Mesodermal cell (in vitro differentiated cells): ENCODE measurements at regions not wholly inside any gene's neighbourhood (a gene's known extent, or its start where the extent isn't known, plus 50 kb on each side); places are given as distances from the start of the nearest gene placed in this dataset.

Experiments
- H3K27ac ChIP-seq: 2 replicates; pipeline ENCODE4 v1.7.0; 2013; ENCODE audit warnings: mild to moderate bottlenecking, low read depth, low read length, moderate library complexity; ENCODE audit not compliant: severe bottlenecking
- H3K36me3 ChIP-seq: 2 replicates; pipeline ENCODE4 v1.7.1; 2013; ENCODE audit warnings: mild to moderate bottlenecking, low read length, moderate library complexity; ENCODE audit not compliant: control insufficient read depth, insufficient read depth
- H3K4me1 ChIP-seq: one replicate; pipeline ENCODE4 v1.7.1; 2013; ENCODE audit warnings: mild to moderate bottlenecking, low read length; ENCODE audit not compliant: insufficient read depth, control insufficient read depth, poor library complexity, severe bottlenecking
- H3K4me3 ChIP-seq: 2 replicates; pipeline ENCODE4 v1.7.0; 2013; ENCODE audit warnings: low read length, control low read depth, mild to moderate bottlenecking; ENCODE audit not compliant: insufficient read depth, poor library complexity, severe bottlenecking; ENCODE audit errors: extremely low read depth
- H3K9me3 ChIP-seq: 2 replicates; pipeline ENCODE4 v1.7.1; 2013; ENCODE audit warnings: mild to moderate bottlenecking, low read length, moderate library complexity; ENCODE audit not compliant: control insufficient read depth
- WGBS, 2 experiments: methylation state at CpG; one replicate each; pipeline ENCODE4 v1.1.5; 2013; ENCODE audit warnings: missing lambda C conversion rate in 2 of 2; ENCODE audit not compliant: insufficient coverage in 2 of 2; 5-methylcytosine and 5-hydroxymethylcytosine counted together

- peaks cover 6% of the 10 kb centered on the region for H3K4me1 ChIP-seq
- H3K4me3 ChIP-seq = no peak overlapping the region
- peaks cover 8% of the 10 kb centered on the region for H3K9me3 ChIP-seq
- no peak overlapping the region for H3K27ac ChIP-seq
- WGBS, 2 experiments = 88% methylated on average over 1 of the region's 4 CpGs; no CpG with 5 or more reads in 1 of the 2 experiments
- no peaks in the 10 kb centered on the region for H3K36me3 ChIP-seq
These were observed 212.6 kb downstream of the LACC1 start for GRCh38 chr13:44092078-44092970.

- Histone ChIP-seq H3K36me3 (no peaks in the 10 kb centered on the region), H3K4me1 (peaks cover 6% of the 10 kb centered on the region), H3K4me3 (no peak overlapping the region), H3K27ac (peak overlapping the region; percentile 70), H3K9me3 (peaks cover 8% of the 10 kb centered on the region)
- WGBS, 2 experiments = 83 to 100% methylated on average over 2 of the region's 4 CpGs
These were observed 214.2 kb downstream of the LACC1 start for GRCh38 chr13:44093607-44094564.

- peak overlapping the region; percentile 1 for H3K27ac ChIP-seq
- H3K4me1 ChIP-seq = peaks cover 6% of the 10 kb centered on the region
- no peaks in the 10 kb centered on the region for H3K36me3 ChIP-seq
- H3K4me3 ChIP-seq = no peak overlapping the region
- peaks cover 10% of the 10 kb centered on the region for H3K9me3 ChIP-seq
These were observed 217.2 kb downstream of the LACC1 start for GRCh38 chr13:44096901-44097300.

- Histone ChIP-seq H3K27ac (no peak overlapping the region), H3K36me3 (no peaks in the 10 kb centered on the region), H3K4me1 (peaks cover 6% of the 10 kb centered on the region), H3K9me3 (peaks cover 18% of the 10 kb centered on the region), H3K4me3 (no peak overlapping the region)
- WGBS, 2 experiments = 100% methylated on average over 1 of the region's 2 CpGs
These were observed 218.9 kb downstream of the LACC1 start for GRCh38 chr13:44098559-44098958.

GRCh38 chr13:44101347-44102083 lies 221.8 kb downstream of the LACC1 start:
- Histone ChIP-seq H3K4me1 (peaks cover 6% of the 10 kb centered on the region), H3K27ac (no peak overlapping the region), H3K36me3 (no peaks in the 10 kb centered on the region), H3K4me3 (no peak overlapping the region), H3K9me3 (peaks cover 22% of the 10 kb centered on the region)
- 100% methylated on average over 1 of the region's 2 CpGs; no CpG with 5 or more reads in 1 of the 2 experiments for WGBS, 2 experiments

GRCh38 chr13:44103429-44104196 lies 223.9 kb downstream of the LACC1 start:
- 97% methylated on average over 6 to 7 of the region's 10 CpGs for WGBS, 2 experiments
- H3K4me1 ChIP-seq = no peaks in the 10 kb centered on the region
- H3K9me3 ChIP-seq = peaks cover 22% of the 10 kb centered on the region
- H3K36me3 ChIP-seq = no peaks in the 10 kb centered on the region
- H3K27ac ChIP-seq = no peak overlapping the region
- no peak overlapping the region for H3K4me3 ChIP-seq

GRCh38 chr13:44104197-44104490 lies 224.4 kb downstream of the LACC1 start:
- Histone ChIP-seq H3K27ac (no peak overlapping the region), H3K4me1 (no peaks in the 10 kb centered on the region), H3K4me3 (no peak overlapping the region), H3K36me3 (no peaks in the 10 kb centered on the region), H3K9me3 (peaks cover 21% of the 10 kb centered on the region)
- WGBS, 2 experiments = 84 to 100% methylated on average over 2 of the region's 2 CpGs

GRCh38 chr13:44104969-44105368 lies 225.3 kb downstream of the LACC1 start:
- peaks cover 16% of the 10 kb centered on the region for H3K9me3 ChIP-seq
- H3K27ac ChIP-seq = no peak overlapping the region
- H3K4me1 ChIP-seq = no peaks in the 10 kb centered on the region
- WGBS, 2 experiments = 91 to 93% methylated on average over 3 to 4 of the region's 5 CpGs
- no peaks in the 10 kb centered on the region for H3K36me3 ChIP-seq
- H3K4me3 ChIP-seq = no peak overlapping the region

GRCh38 chr13:44106266-44107152 lies 226.8 kb downstream of the LACC1 start:
- H3K4me3 ChIP-seq = no peak overlapping the region
- no peaks in the 10 kb centered on the region for H3K4me1 ChIP-seq
- no peak overlapping the region for H3K27ac ChIP-seq
- H3K9me3 ChIP-seq = peaks cover 12% of the 10 kb centered on the region
- no peaks in the 10 kb centered on the region for H3K36me3 ChIP-seq
- 77 to 81% methylated on average over 3 of the region's 6 CpGs for WGBS, 2 experiments
